ENCODE measurements at regions not wholly inside any gene's neighbourhood (a gene's known extent, or its start where the extent isn't known, plus 50 kb on each side); places are given as distances from the start of the nearest gene placed in this dataset.

DNA sequence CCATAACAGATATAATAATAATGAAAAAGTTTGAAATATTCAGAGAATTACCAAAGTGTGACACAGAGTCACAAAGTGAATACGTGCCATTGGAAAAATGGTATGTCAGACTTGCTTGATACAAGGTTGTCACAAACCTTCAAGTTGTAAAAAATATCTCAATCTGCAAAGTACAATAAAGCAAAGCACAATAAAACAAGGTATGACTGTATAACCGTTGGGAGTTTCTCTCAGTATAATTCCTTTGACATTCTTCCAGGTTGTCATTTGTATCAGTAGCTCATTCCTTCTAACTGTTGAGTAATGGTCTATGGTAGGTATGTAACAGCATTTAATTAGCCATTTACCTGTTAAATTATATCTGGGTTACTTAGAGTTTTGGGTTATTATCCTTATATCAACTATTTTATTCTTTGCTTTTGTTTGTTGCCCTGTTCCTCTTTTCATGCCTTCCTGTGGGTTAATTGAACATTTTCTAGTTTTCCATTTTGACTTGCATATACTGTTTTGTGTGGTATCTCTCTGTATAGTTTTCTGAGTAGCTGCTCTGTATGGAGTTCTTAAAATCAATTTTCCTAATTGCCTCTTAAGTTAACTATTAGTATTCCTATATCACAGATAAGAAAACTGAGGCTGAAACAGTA is 112.5 kb downstream of the SUCNR1 start:
- Histone ChIP-seq H3K4me3 (ENCODE audit: low read length in 2 of 2) (no peak overlapping the region), H3K36me3 (ENCODE audit: control insufficient read depth in 1 of 2, insufficient read depth in 2 of 2, low read length in 1 of 2) (no peaks in the 10 kb centered on the region), H3K4me1 (ENCODE audit: control insufficient read depth in 1 of 2, insufficient read depth in 2 of 2, low read length in 2 of 2) (no peaks in the 10 kb centered on the region), H3K9me3 (ENCODE audit: control insufficient read depth, low read length) (no peaks in the 10 kb centered on the region), H3K27me3 (ENCODE audit: control insufficient read depth in 1 of 2, insufficient read depth in 2 of 2, low read length in 1 of 2) (no peaks in the 10 kb centered on the region), H3K27ac (ENCODE audit: low read depth in 1 of 2, low read length in 2 of 2) (no peak overlapping the region)
- 83 to 84% methylated on average over 2 of the region's 2 CpGs for WGBS, 2 donors
- no peak for ATAC-seq (ENCODE audit: low FRiP score)
- DNase-seq, result no peak
- intact Hi-C loops (cut with DNase I), result no loop called here

DNA sequence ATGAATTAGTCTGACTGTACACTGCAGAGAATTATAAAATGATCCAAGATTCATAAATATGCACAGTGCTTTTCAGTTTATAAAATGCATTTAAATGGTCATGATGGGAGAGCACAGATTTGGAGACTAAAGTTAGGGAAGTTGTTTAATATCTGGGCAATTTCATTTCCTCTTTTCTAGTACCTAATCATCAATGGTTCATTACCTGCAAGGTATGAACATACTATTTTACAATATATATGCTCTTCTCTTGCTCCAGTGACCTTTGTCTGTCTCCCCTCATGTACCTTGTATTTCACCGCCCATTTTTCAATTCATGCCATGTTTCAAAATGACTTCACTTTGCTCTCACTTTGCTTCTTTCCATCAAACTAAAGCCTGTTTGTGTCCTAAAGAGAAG is 114.5 kb downstream of the SUCNR1 start:
- Histone ChIP-seq H3K27ac (ENCODE audit: low read depth in 1 of 2, low read length in 2 of 2) (no peak overlapping the region), H3K9me3 (ENCODE audit: control insufficient read depth, low read length) (no peaks in the 10 kb centered on the region), H3K27me3 (ENCODE audit: control insufficient read depth in 1 of 2, insufficient read depth in 2 of 2, low read length in 1 of 2) (no peaks in the 10 kb centered on the region), H3K36me3 (ENCODE audit: control insufficient read depth in 1 of 2, insufficient read depth in 2 of 2, low read length in 1 of 2) (no peaks in the 10 kb centered on the region), H3K4me1 (ENCODE audit: control insufficient read depth in 1 of 2, insufficient read depth in 2 of 2, low read length in 2 of 2) (no peaks in the 10 kb centered on the region), H3K4me3 (ENCODE audit: low read length in 2 of 2) (no peak overlapping the region)
- intact Hi-C loops (cut with DNase I), result no loop called here
- WGBS, 2 donors, result 99 to 100% methylated on average over 1 of the region's 1 CpG
- ATAC-seq (ENCODE audit: low FRiP score), result no peak
- DNase-seq, result no peak

DNA sequence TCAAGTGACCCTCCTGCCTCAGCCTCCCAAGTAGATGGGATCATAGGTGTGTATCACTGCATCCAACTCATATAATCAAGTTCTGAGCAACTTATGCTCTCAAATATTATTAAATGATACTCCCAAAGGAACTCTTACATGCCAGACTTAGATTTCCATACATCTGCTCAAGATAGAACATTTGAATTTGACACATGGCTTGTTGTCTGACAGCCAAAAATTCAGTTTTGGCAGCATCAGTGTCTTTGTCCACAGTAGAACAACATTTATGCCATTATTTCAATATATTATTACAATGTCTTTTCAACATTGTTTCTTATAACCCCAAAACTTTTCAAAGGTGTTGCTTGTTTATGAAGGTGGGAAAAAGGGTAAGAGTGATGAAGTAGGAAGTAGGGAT is 116.2 kb downstream of the SUCNR1 start:
- Histone ChIP-seq H3K36me3 (ENCODE audit: control insufficient read depth in 1 of 2, insufficient read depth in 2 of 2, low read length in 1 of 2) (no peaks in the 10 kb centered on the region), H3K4me3 (ENCODE audit: low read length in 2 of 2) (no peak overlapping the region), H3K27me3 (ENCODE audit: control insufficient read depth in 1 of 2, insufficient read depth in 2 of 2, low read length in 1 of 2) (no peaks in the 10 kb centered on the region), H3K9me3 (ENCODE audit: control insufficient read depth, low read length) (no peaks in the 10 kb centered on the region), H3K4me1 (ENCODE audit: control insufficient read depth in 1 of 2, insufficient read depth in 2 of 2, low read length in 2 of 2) (no peaks in the 10 kb centered on the region), H3K27ac (ENCODE audit: low read depth in 1 of 2, low read length in 2 of 2) (no peak overlapping the region)
- intact Hi-C loops (cut with DNase I), result no loop called here
- DNase-seq (no peak), ATAC-seq (ENCODE audit: low FRiP score) (no peak)

DNA sequence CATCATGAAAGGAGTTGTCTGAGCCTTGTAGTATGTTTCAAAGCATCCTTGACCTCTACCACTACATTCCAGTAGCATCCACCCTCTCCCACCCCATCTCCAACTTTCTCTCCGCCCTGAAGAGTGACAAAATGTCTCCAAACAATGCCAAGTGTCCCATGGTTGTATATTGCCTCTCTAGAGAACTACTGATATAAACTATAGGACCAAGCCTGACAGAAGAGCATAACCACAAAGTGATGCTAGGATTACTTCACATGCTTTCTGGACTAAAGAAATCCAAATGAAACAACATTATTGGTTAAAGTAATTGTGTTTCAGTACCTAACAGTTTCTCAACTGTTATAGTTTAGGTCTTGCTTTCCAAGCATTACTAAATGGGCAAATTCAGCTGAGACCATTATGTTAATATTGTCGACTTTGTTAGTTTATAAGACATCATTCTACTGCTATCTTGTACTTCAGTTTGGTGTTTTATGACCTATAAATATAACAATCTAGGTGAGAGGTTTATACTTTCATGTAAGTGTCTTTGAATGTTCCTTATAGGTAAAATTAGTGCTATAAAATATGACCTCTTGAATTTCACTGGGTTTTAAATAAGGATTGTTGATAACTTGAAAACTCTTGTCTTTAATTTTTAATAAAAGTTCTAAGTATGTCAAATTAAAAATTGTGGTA is 117.4 kb downstream of the SUCNR1 start:
- H3K4me1 ChIP-seq (ENCODE audit: control insufficient read depth in 1 of 2, insufficient read depth in 2 of 2, low read length in 2 of 2), result no peaks in the 10 kb centered on the region
- no peak for DNase-seq
- H3K9me3 ChIP-seq (ENCODE audit: control insufficient read depth, low read length), result no peaks in the 10 kb centered on the region
- intact Hi-C loops (cut with DNase I), result no loop called here
- no peak overlapping the region for H3K4me3 ChIP-seq (ENCODE audit: low read length in 2 of 2)
- H3K27ac ChIP-seq (ENCODE audit: low read depth in 1 of 2, low read length in 2 of 2), result no peak overlapping the region
- no peaks in the 10 kb centered on the region for H3K36me3 ChIP-seq (ENCODE audit: control insufficient read depth in 1 of 2, insufficient read depth in 2 of 2, low read length in 1 of 2)
- WGBS, 2 donors, result 60 to 81% methylated on average over 2 of the region's 2 CpGs
- ATAC-seq (ENCODE audit: low FRiP score), result no peak
- H3K27me3 ChIP-seq (ENCODE audit: control insufficient read depth in 1 of 2, insufficient read depth in 2 of 2, low read length in 1 of 2), result no peaks in the 10 kb centered on the region

DNA sequence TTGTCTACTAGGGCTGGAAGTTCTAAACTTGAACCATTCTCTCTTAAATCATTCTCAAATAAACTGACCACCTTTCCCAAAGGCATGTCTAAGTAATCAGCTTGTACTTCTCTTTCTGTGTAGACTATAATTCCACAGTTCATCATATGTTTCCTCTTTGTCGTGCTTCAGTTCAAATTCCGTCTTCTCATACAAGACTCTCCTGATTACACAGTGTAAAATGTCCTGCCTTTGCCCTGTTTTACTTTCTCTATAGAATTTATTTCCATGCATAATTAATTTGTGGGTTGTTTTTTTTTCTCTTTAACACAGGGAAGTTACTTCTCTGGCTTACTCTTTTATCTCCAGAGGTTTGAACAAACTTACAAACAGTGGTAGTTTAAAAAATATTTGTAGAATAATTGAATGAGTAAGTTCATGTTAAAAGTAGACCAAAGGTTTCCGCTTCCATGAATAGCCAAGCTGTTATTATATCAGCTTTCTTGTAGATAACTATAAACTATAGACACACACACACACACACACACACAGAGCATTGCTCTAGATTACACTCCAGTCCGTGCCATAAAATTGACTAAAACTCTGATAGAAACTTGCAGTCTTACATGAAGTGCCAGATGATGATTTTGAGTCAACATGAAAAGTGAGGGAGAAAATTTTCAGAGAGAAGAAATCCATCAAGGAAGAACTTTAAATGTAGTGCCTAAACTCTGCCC is 119.0 kb downstream of the SUCNR1 start:
- Histone ChIP-seq H3K9me3 (ENCODE audit: control insufficient read depth, low read length) (no peaks in the 10 kb centered on the region), H3K27ac (ENCODE audit: low read depth in 1 of 2, low read length in 2 of 2) (no peak overlapping the region), H3K4me1 (ENCODE audit: control insufficient read depth in 1 of 2, insufficient read depth in 2 of 2, low read length in 2 of 2) (no peaks in the 10 kb centered on the region), H3K4me3 (ENCODE audit: low read length in 2 of 2) (no peak overlapping the region), H3K36me3 (ENCODE audit: control insufficient read depth in 1 of 2, insufficient read depth in 2 of 2, low read length in 1 of 2) (no peaks in the 10 kb centered on the region), H3K27me3 (ENCODE audit: control insufficient read depth in 1 of 2, insufficient read depth in 2 of 2, low read length in 1 of 2) (no peaks in the 10 kb centered on the region)
- intact Hi-C loops (cut with DNase I), result no loop called here
- WGBS, 2 donors, result 89% methylated on average over 4 of the region's 4 CpGs
- no peak for ATAC-seq (ENCODE audit: low FRiP score)
- no peak for DNase-seq

DNA sequence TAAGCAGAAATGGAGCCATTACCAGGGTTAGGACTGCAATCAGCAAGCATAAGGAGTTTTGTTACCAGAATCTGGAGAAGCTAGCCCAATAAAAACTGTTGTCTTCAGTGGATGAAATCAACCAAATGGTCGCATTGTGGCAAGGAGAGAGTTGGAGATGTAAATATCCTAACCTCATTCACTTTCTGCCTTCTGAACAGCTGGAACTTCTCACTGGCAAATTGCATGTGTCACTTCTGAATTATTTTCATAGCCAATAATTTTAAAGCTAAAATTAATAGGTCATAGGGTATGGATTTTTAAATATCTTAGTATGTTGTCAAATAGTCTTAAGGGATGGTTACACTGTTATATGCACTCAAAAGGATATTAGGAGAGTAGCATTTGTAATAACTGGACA is 121.6 kb downstream of the SUCNR1 start:
- no peaks in the 10 kb centered on the region for H3K9me3 ChIP-seq (ENCODE audit: control insufficient read depth, low read length)
- DNase-seq (no peak), ATAC-seq (ENCODE audit: low FRiP score) (no peak)
- no peak overlapping the region for H3K4me3 ChIP-seq (ENCODE audit: low read length in 2 of 2)
- intact Hi-C loops (cut with DNase I), result no loop called here
- no peaks in the 10 kb centered on the region for H3K27me3 ChIP-seq (ENCODE audit: control insufficient read depth in 1 of 2, insufficient read depth in 2 of 2, low read length in 1 of 2)
- WGBS, 2 donors, result 98 to 100% methylated on average over 1 of the region's 1 CpG
- H3K36me3 ChIP-seq (ENCODE audit: control insufficient read depth in 1 of 2, insufficient read depth in 2 of 2, low read length in 1 of 2), result no peaks in the 10 kb centered on the region
- no peak overlapping the region for H3K27ac ChIP-seq (ENCODE audit: low read depth in 1 of 2, low read length in 2 of 2)
- no peaks in the 10 kb centered on the region for H3K4me1 ChIP-seq (ENCODE audit: control insufficient read depth in 1 of 2, insufficient read depth in 2 of 2, low read length in 2 of 2)

DNA sequence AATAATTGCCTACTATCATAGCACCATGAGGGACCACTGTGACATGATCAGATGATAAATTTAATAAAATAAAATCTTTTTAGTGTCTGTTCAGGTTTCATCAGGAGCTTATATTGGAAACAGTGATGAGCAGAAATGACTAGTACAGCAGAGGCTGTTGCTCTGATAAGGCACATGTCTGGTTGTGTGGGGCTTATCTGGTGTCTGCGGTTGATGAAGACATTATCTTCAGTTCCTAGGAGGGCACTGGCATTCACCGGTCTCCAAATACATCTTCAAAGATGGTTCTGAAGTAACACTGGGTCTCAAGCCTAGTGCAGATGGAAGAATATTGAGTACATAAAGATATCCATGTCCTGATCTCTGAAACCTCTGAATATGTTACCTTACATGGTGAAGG is 125.3 kb downstream of the SUCNR1 start:
- DNase-seq (no peak), ATAC-seq (ENCODE audit: low FRiP score) (no peak)
- Histone ChIP-seq H3K4me1 (ENCODE audit: control insufficient read depth in 1 of 2, insufficient read depth in 2 of 2, low read length in 2 of 2) (no peaks in the 10 kb centered on the region), H3K27ac (ENCODE audit: low read depth in 1 of 2, low read length in 2 of 2) (no peak overlapping the region), H3K9me3 (ENCODE audit: control insufficient read depth, low read length) (no peaks in the 10 kb centered on the region), H3K27me3 (ENCODE audit: control insufficient read depth in 1 of 2, insufficient read depth in 2 of 2, low read length in 1 of 2) (no peaks in the 10 kb centered on the region), H3K4me3 (ENCODE audit: low read length in 2 of 2) (no peak overlapping the region), H3K36me3 (ENCODE audit: control insufficient read depth in 1 of 2, insufficient read depth in 2 of 2, low read length in 1 of 2) (no peaks in the 10 kb centered on the region)
- intact Hi-C loops (cut with DNase I), result no loop called here
- WGBS, 2 donors, result 93 to 94% methylated on average over 2 of the region's 2 CpGs

DNA sequence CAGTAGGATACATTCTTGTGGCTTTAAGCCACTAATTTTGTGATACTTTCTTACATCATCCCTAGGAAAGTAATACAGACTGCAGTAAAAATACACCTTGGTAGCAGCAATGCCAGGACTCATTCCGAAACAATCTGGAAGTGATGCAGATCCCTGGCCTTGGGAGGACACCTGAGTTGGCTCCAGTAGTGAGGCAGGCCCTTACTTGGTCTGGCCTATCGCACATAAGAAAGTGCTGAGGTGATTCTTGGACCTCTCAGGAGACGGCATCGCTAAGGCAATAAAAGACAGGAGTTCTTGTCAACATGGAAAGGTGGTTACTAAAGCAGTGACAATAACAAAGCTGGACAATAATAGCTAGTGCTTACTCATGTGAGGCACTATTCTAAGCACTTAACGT is 126.5 kb downstream of the SUCNR1 start:
- no peak for ATAC-seq (ENCODE audit: low FRiP score)
- Histone ChIP-seq H3K27ac (ENCODE audit: low read depth in 1 of 2, low read length in 2 of 2) (no peak overlapping the region), H3K36me3 (ENCODE audit: control insufficient read depth in 1 of 2, insufficient read depth in 2 of 2, low read length in 1 of 2) (no peaks in the 10 kb centered on the region), H3K4me3 (ENCODE audit: low read length in 2 of 2) (no peak overlapping the region), H3K27me3 (ENCODE audit: control insufficient read depth in 1 of 2, insufficient read depth in 2 of 2, low read length in 1 of 2) (no peaks in the 10 kb centered on the region), H3K9me3 (ENCODE audit: control insufficient read depth, low read length) (no peaks in the 10 kb centered on the region), H3K4me1 (ENCODE audit: control insufficient read depth in 1 of 2, insufficient read depth in 2 of 2, low read length in 2 of 2) (no peaks in the 10 kb centered on the region)
- intact Hi-C loops (cut with DNase I), result no loop called here
- WGBS, 2 donors, result 90 to 94% methylated on average over 5 of the region's 5 CpGs
- no peak for DNase-seq

Data from aorta (tissue), 5 donors.